Glutamatergic neuron (in vitro differentiated cells): ENCODE measurements at regions not wholly inside any gene's neighbourhood (a gene's known extent, or its start where the extent isn't known, plus 50 kb on each side); places are given as distances from the start of the nearest gene placed in this dataset.

Source experiments
- DNase-seq: peaks from one replicate; pipeline ENCODE4 v3.0.0; 2022
- H3K27ac Mint-ChIP-seq: one replicate; pipeline ENCODE4 v1.8.0; 2020; ENCODE audit warnings: mild to moderate bottlenecking, mixed read lengths, inconsistent platforms; ENCODE audit not compliant: unreplicated experiment
- H3K27me3 Mint-ChIP-seq: one replicate; pipeline ENCODE4 v1.8.0; 2020; ENCODE audit warnings: mild to moderate bottlenecking, moderate library complexity, mixed read lengths, inconsistent platforms; ENCODE audit not compliant: unreplicated experiment
- H3K36me3 Mint-ChIP-seq: one replicate; pipeline ENCODE4 v1.8.0; 2020; ENCODE audit warnings: mild to moderate bottlenecking, mixed read lengths, inconsistent platforms; ENCODE audit not compliant: unreplicated experiment
- H3K4me1 Mint-ChIP-seq: one replicate; pipeline ENCODE4 v1.8.0; 2020; ENCODE audit warnings: mild to moderate bottlenecking, low read depth, mixed read lengths, inconsistent platforms; ENCODE audit not compliant: unreplicated experiment
- H3K4me3 Mint-ChIP-seq: one replicate; pipeline ENCODE4 v1.8.0; 2020; ENCODE audit warnings: mild to moderate bottlenecking, mixed read lengths, inconsistent platforms; ENCODE audit not compliant: unreplicated experiment
- H3K9me3 Mint-ChIP-seq: one replicate; pipeline ENCODE4 v1.8.0; 2020; ENCODE audit warnings: mild to moderate bottlenecking, moderate library complexity, mixed read lengths, inconsistent platforms; ENCODE audit not compliant: unreplicated experiment
- CTCF ChIP-seq: fragments of 200-600 bp; sonication (generic); IDR thresholded peaks from one replicate; pipeline ENCODE4 v1.5.0; 2021; ENCODE audit not compliant: partially characterized antibody, unreplicated experiment

- H3K9me3 Mint-ChIP-seq: peaks cover 1% of the 10 kb centered on the region
- H3K27ac Mint-ChIP-seq: no peak overlapping the region
- DNase-seq: no peak
- H3K36me3 Mint-ChIP-seq: no peaks in the 10 kb centered on the region
- H3K27me3 Mint-ChIP-seq: no peaks in the 10 kb centered on the region
- no peak for TF ChIP-seq CTCF
- H3K4me1 Mint-ChIP-seq: peaks cover 23% of the 10 kb centered on the region
- H3K4me3 Mint-ChIP-seq: no peak overlapping the region
Measured at GRCh38 chr13:73988461-73988860, 145.7 kb downstream of the KLF12 start.

GRCh38 chr13:73987618-73988017 is 146.6 kb downstream of the KLF12 start:
- no peak for TF ChIP-seq CTCF
- H3K27me3 Mint-ChIP-seq: no peaks in the 10 kb centered on the region
- H3K27ac Mint-ChIP-seq: no peak overlapping the region
- H3K9me3 Mint-ChIP-seq: peaks cover 1% of the 10 kb centered on the region
- no peaks in the 10 kb centered on the region for H3K36me3 Mint-ChIP-seq
- H3K4me1 Mint-ChIP-seq: peaks cover 23% of the 10 kb centered on the region
- no peak for DNase-seq
- no peak overlapping the region for H3K4me3 Mint-ChIP-seq

- H3K9me3 Mint-ChIP-seq: no peaks in the 10 kb centered on the region
- no peaks in the 10 kb centered on the region for H3K27me3 Mint-ChIP-seq
- peaks cover 14% of the 10 kb centered on the region for H3K4me1 Mint-ChIP-seq
- no peak for TF ChIP-seq CTCF
- no peak overlapping the region for H3K4me3 Mint-ChIP-seq
- no peak overlapping the region for H3K27ac Mint-ChIP-seq
- DNase-seq: no peak
- H3K36me3 Mint-ChIP-seq: no peaks in the 10 kb centered on the region
Measured at GRCh38 chr13:73985783-73986182, 148.4 kb downstream of the KLF12 start.

GRCh38 chr13:73984949-73985691 is 149.1 kb downstream of the KLF12 start:
- no peaks in the 10 kb centered on the region for H3K36me3 Mint-ChIP-seq
- no peak for TF ChIP-seq CTCF
- no peak overlapping the region for H3K27ac Mint-ChIP-seq
- peaks cover 14% of the 10 kb centered on the region for H3K4me1 Mint-ChIP-seq
- no peak for DNase-seq
- H3K9me3 Mint-ChIP-seq: no peaks in the 10 kb centered on the region
- H3K27me3 Mint-ChIP-seq: no peaks in the 10 kb centered on the region
- H3K4me3 Mint-ChIP-seq: no peak overlapping the region

GRCh38 chr13:73984201-73984600 is 150.0 kb downstream of the KLF12 start:
- no peaks in the 10 kb centered on the region for H3K9me3 Mint-ChIP-seq
- peaks cover 9% of the 10 kb centered on the region for H3K4me1 Mint-ChIP-seq
- no peaks in the 10 kb centered on the region for H3K27me3 Mint-ChIP-seq
- H3K36me3 Mint-ChIP-seq: no peaks in the 10 kb centered on the region
- H3K4me3 Mint-ChIP-seq: no peak overlapping the region
- no peak overlapping the region for H3K27ac Mint-ChIP-seq
- no peak for DNase-seq
- no peak for TF ChIP-seq CTCF
